GM18909 (cell line): ENCODE measurements at regions not wholly inside any gene's neighbourhood (a gene's known extent, or its start where the extent isn't known, plus 50 kb on each side); places are given as distances from the start of the nearest gene placed in this dataset.

ENCODE experiments used
- ATAC-seq: cut with Tn5 transposase; IDR thresholded peaks from one replicate; pipeline ENCODE4 v1.9.1; 2021; ENCODE audit warnings: mild to moderate bottlenecking; ENCODE audit not compliant: unreplicated experiment, poor library complexity

DNA sequence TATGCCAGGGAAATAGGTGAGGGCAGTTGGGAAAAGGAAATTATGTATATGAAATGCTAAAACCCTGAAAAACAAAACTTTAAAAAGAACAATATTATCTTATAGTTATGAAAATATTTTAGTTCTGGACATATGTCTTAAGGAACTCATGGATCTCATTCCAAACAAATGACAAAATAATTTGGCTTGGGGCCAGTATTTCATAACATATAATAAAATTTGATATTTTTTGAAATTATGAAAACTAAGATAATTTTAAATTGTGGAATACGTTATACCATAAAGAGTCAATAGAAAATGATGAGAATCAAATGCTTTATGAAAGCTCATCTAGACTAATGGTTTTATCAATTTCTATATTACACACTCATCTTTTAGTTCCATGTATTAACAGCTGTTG, 173.8 kb upstream of the DCN start:
- ATAC-seq, result no peak

DNA sequence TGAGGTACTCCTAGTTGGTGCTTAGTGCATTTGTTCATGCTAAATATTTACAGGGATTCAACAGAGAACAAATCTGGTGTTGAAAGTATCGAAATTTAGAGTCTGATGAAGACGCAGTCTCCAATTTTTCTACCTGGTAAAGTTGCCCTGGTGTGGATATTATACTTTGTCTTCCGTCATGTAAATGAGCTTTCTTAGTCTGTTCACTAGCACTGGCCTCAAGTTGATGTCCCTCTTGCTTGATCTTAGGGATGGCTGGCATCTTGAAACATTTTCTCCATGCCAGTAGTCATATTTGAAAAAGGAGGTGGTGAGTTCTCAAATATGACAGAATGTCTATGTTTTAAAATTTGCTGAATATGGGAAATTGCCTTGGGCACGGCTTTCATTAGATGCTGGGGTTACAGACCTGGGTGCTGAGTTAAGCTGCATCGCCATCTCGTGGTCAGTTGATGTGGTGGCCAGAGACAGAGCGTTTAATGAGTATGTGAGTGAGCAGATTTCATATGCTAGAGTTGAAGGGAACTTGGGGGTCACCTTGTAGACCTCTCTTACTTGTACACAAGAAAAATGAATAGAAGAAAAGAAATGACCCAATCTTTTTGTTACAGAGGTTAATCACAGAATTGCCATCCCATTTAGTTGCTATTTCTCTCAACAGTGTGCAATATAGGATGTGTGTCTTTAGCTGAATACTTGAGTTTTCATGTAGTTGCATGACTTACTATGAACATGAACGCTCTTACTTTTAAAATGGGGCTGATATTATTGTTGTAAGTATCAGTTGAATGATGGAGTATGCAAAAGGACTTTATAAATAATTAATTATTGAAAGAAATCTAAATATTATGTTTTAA, 172.8 kb upstream of the DCN start:
- ATAC-seq, result peak; percentile 96

- no peak for ATAC-seq
Observed at GRCh38 chr12:91353266-91353665, 170.6 kb upstream of the DCN start.

DNA sequence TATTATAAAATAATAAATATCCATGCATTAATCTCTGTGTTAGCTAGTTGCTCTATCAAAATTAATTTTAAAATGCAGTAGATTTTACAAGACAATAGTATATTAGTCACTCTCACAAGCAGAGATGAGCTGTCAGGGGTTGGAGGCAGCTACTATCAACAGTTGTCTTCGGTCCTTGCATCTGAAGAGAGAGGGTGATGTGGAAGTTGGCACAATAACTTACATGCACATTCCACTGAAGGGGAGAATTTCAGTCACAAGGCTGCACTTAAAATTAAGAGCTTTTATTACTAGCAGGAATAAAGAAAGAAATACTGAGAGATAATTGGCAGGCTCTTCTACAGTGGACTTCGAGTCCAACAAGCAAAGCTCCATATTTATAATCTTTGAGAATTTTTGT, 166.9 kb upstream of the DCN start:
- no peak for ATAC-seq

DNA sequence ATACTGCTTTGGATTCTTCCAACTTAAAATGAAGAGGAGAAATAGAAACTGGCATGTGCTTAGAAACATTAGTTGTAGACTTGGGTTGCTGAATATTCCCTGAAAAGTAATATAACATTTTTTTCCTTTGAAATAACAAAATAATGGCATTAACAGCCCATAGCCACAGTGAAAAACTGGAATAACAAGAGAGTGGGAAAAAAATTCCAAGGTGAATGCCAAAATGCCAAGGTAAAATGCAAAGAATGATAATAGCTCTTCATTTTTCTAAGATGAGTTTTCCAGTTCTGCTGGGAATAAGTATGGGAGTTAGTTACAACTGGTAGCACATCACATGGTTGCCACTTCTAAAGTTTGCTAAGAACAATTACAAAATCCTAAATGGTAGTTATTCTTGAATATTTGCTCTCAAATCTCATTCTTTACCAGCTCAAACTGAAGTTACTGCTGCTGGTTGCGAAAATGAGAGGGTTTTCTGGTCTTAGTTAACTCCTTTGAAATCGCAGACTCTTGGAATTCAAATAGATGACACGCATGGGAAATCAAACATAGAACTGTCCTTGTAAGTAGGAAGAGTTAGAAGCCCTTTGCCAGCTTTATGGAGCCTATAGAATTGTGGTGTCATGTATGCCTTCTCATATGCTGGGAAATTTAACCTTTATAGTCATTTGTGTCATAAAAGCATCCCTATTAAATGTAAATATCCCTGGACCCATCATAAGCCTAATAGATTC, 165.0 kb upstream of the DCN start:
- ATAC-seq, result no peak

GRCh38 chr12:91346827-91347226, 164.2 kb upstream of the DCN start:
- no peak for ATAC-seq

- ATAC-seq, result no peak
Observed at GRCh38 chr12:91344408-91344807, 161.8 kb upstream of the DCN start.

DNA sequence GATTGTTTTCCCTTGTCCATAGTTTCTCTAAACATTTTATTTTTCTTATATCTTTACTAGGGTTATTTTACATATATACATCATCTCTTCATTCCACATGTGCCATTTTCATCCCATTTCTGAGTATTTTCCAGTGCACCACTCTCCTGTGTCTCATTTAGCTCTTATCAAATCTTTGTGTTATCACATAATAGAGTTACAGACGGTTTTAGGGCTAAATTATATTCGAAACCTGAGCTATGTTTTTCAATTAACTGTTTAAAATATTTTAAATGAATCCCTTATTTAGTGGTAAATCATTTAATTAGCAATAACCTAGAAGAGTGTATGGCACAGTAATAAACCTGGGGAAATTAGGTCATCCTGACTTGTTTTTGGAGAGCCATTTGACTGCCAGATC, 160.4 kb upstream of the DCN start:
- no peak for ATAC-seq

DNA sequence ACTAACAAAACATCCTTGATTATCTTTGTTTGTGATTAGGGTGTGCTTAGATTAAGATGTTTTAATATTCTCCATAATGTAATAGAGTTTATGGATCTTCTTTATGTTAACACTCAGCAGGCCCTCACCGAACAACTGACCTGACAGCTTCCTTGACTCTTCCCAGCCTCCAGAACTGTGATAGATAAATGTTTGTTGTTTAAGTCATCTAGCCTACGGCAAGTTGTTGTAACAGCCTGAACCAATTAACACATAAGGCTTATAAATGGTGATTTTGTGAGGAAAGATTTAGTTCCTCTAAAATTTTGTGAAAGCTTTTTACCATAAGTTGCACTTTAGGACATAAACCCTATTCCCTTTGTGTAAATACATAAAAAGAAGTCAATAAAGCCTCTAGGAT, 156.5 kb upstream of the DCN start:
- ATAC-seq, result no peak

GRCh38 chr12:91335699-91336098, 153.1 kb upstream of the DCN start:
- no peak for ATAC-seq

GRCh38 chr12:91333966-91334365, 151.3 kb upstream of the DCN start:
- ATAC-seq, result no peak

DNA sequence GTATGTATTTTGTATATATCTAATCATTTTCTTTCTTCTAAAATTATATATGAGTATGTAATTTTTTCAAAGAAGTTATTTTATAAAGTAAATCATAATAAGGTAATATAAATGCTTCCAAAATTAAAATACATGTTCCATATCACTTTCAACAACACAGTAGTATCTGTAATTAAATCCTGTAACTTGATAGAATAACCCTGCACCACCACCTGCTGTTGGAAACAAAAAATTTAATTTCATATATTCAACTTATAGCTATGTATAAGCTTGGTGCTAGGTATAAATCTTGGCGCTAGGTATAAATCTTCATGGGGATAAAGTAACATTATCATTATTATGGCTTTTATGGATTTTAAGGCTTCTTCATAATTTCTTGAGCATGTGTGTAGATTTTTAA, 149.7 kb upstream of the DCN start:
- ATAC-seq, result no peak

DNA sequence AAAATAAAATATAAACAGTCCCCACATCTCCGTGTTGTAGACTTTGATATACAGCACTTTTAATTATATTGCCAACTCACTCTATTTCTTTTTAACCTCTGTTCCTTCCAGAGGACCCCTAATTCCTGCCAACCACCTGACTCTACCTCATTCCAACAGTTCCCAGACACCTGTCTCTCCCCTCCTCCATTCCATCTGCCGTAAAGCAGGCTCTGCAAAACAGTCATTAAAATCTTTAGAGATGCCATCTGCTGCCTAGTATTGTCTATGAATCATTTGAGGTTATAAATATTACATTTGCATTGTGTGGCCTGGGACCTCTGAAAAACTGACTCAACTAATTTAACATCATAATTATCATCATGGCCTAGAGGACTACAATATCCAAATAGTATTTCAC, 148.8 kb upstream of the DCN start:
- no peak for ATAC-seq

DNA sequence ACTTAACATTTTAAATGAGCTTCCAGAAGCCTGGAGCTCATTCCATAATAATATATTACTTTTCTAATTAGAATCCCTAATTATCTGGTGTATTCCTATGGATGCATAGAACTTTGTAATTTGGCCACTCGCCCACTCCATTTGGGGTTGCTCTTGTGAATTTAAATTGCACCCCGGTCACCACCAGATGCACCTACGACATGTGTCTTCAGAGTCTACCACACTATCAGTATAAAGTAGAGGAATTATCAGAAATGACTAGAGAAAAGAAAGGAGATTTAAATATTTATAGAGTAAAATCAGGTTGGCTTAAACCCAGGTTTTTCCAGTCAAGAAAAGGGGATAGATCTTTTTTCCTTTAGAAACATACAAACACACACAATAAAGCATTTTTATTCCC, 145.8 kb upstream of the DCN start:
- ATAC-seq, result no peak

GRCh38 chr12:91327889-91328288, 145.3 kb upstream of the DCN start:
- no peak for ATAC-seq

DNA sequence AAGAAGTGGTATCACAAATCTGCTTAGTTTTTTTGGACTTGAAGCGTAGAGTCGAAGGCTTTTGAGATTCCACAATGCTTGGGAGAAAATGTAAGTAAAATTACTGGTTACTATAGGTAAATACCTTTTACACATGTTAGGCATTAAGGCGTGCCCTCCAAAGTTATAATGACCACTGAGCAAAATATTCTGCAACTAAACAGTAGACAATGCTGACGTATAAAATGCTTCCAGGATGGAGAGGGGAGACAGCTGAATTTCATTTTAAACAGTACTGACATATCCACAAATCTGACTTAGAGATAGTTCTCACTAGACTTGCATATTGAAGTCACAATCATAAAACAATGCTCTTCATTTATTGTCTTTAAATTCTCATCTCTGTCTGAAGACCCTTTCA, 144.5 kb upstream of the DCN start:
- no peak for ATAC-seq

DNA sequence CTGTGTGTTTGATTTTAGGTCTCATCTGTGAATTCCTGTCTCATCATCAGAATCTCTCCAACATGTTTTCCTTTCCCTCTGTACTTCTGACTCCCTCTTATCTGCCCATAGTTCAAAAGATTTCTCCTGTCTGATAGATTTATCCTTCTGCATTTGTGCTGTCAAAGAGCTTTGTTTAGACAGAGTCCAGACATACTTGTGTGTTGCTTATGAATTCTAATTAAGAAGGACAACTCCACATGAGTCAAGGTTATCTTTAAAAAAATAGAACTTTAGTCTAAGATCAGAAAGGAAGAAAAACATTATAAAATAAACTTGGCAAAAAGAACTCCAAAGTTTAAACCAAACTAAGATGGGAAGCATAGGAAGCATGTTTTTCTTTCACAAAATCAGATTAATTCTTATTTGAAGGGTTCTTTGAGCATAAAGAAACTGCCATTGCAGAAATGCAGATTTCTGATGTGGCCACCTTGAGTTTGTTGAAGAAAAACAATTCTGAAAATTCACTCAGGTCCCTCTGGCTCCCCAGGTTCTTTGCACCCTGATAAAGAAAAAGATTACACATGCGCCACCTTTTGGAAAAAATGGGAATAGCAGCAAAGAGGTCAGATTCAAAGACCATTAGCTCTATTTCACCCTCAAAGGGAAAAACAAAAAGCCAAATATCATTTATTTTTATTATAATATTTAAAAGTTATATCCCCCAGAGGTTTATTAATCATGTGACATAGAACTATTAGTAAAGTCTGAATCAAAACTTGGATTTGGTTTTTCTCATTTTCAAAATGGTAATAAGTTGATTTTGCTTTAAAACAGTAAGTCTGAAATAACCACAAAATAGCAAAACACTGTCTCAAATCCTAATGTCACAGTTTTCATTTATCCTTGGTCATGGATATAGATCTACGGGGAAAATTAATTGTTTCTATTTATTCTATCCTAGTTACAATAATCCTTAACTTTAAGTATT, 143.7 kb upstream of the DCN start:
- peak; percentile 81 for ATAC-seq

GRCh38 chr12:91320999-91321398, 138.4 kb upstream of the DCN start:
- ATAC-seq, result no peak

DNA sequence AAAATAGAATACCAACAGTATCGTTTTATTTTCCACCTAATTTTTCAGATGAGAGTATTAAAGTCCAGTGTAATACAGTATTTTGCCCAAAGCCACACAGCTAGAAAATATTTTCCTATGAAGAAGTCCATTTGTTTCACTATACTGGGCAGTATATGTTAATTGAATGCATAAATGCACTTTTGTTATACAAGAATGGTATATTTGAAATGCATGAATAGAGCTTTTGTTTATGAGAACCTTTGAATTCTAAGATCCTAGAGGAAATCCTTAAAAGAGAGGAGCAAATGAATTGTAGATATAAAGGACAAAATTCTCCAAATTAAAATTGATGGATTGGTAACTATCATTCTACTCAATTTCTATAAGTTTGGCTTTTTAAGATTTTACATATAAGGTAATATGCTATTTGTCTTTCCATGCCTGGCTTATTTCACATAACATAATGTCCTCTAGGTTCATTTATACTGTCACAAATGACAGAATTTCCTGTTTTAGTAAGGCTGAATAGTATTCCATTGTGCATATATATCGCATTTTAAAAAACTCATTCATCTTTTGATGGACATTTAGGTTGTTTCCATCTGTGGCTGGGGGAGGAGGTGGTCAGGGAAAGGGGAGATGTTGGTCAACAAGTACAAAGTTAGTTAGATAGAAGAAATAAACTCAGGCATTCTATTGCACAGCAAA, 136.6 kb upstream of the DCN start:
- ATAC-seq, result no peak

DNA sequence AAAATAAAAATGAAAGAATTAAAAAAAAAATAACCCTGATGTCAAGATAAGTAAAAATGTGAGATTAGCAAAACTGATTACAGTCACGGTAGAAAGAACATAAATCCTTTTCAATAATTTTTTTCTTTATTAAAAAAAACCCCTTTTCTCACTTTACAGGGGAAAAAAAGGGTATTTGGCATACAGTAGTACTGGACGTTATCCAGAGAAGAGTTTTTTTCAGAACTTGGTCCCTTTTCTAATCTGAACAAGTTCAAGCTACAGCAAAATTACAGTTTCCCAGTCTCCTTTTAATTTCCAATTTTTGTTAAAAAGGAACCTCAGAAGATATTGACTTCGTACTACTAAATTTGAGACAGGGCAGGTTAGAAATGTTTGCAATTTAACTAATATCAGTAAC, 134.7 kb upstream of the DCN start:
- ATAC-seq, result no peak
